HG03045 (cell line): ENCODE measurements at regions not wholly inside any gene's neighbourhood (a gene's known extent, or its start where the extent isn't known, plus 50 kb on each side); places are given as distances from the start of the nearest gene placed in this dataset.
"Not testable (repeated sequence)": the region's sequence is repeated elsewhere in the genome, so short reads cannot be mapped to it uniquely, and the experiment has no call there.

Experiments
- ATAC-seq: cut with Tn5 transposase; IDR thresholded peaks from one replicate; pipeline ENCODE4 v1.9.1; 2021; ENCODE audit warnings: mild to moderate bottlenecking, moderate library complexity; ENCODE audit not compliant: unreplicated experiment

DNA sequence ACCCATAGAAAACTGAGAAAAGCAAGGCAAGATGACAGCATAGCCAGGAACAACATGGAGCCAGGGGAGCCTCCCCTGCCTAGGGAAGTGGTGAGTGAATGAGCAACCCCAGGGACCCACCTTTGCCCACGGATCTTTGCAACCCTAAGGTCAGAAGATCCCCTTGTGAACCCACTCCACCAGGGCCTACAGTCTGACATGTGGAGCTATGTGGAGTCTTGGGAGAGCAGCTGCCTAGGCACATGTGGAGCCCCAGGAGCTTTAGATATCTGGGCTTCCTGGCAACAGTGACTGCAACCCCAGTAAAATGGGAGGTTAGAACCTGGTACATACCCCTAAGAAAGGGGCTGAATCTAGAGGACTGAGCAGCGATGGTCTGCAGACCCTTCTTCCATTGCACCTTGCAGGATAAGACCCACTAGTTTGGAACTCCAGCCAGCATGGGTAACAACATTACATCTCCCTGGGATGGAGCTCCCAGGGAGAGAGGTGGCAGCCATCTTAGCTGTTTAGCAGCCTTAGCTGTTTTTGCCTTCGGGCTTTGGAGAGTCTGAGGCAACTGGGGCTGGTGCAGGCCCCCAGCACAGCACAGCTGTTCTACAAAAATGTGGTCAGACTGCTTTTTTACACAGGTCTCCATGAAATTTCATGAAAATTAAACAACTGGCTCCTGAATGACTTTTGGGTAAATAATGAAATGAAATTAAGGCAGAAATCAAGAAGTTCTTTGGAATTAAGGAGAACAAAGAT lies 104.7 kb upstream of the TRIM2 start:
- ATAC-seq = no peak

DNA sequence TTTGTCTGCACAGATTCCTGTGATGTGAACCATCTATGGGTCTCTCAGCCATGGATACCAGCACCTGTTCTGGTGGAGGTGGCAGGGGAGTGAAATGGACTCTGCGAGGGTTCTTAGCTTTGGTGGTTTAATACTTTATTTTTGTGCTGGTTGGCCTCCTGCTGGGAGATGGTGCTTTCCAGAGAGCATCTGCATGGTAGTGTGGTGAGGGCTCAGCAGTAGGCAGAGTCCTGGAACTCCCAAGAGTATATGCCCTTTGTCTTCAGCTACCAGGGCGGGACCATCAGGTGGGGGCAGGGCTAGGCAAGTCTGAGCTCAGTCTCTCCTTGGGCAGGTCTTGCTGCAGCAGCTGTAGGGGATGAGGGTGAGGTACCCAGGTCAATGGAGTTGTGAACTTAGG lies 97.5 kb upstream of the TRIM2 start:
- ATAC-seq = not testable (repeated sequence)

DNA sequence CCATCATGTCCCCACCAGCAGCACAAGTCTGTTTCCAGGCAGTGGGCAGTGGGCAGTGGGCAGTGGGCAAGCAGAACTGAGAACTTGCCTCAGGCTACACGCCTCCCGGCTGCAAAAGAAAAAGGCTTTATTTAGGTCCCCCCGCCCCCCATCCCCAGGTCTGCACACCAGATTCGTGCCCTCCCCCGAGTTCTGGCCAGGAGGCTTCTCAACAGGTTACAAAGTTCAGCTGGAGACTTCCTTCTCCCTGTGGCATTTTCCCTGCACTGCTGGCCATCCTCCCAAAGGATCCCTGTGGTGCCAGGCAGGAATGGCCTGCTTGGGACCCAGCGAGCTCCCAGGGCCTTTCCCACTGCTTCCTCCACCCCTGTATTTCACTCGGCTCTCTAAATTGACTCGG lies 97.0 kb upstream of the TRIM2 start:
- no peak for ATAC-seq

DNA sequence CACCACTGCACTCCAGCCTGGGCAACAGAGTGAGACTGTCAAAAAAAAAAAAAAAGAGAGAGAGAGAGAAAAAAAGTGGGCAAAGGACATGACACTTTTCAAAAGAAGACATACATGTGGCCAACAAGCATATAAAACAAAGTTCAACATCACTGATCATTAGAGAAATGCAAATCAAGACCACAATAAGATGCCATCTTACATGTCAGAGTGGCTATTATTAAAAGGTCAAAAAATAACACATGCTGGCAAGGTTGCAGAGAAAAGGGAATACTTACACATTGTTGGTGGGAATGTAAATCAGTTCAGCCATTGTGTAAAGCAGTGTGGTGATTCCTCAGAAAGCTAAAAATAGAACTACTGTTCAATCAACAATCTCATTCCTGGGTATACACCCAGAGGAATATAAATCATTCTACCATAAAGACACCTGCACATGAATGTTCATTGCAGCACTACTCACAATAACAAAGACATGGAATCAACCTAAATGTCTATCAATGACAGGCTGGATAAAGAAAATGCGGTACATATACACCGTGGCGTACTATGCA lies 94.9 kb upstream of the TRIM2 start:
- no peak for ATAC-seq

DNA sequence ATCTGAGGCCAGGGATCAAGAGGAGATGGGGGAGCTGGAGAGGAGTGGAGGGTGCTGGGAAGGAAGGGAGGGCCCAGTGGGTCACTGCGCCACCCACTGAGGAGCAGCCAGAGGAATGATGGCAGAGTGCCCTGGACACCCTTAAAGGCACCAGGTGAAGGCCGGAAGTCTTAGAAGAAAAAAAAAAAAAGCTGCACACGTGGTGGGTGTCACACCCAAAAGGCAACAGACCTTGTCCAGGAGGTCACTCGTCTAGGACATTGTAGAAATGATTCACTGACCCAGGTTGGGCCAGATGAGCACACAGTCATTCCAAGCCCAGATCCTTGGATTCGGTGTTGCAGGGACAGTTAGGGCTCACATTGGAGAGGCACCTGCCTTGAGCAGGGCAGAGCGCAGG lies 93.5 kb upstream of the TRIM2 start:
- no peak for ATAC-seq

DNA sequence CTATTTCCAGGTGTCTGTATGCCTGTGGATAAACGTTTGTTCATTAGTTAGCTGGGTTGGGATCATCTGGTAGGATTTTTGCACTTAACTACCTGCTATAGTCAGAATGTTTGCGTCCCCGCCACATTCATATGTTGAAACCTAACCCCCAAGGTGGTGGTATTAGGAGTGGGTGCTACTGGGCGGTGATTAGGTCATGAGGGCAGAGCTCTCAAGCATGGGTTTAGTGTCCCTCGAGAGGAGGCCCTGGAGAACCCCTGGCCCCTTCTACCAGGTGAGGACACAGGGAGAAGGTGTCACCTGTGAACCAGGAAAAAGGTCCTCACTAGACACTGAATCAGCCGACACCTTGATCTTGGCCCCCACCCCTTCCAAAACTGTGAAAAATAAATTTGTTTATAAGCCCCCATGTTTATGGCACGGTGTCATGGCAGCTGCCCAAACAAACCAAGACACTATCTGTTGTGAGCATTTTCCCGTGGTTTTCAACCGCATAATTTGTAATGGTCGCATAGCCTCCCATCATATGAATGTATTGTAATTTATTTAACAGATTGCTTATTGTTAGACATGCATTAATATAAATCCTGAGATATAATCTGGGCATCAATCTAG lies 92.7 kb upstream of the TRIM2 start:
- ATAC-seq = no peak

DNA sequence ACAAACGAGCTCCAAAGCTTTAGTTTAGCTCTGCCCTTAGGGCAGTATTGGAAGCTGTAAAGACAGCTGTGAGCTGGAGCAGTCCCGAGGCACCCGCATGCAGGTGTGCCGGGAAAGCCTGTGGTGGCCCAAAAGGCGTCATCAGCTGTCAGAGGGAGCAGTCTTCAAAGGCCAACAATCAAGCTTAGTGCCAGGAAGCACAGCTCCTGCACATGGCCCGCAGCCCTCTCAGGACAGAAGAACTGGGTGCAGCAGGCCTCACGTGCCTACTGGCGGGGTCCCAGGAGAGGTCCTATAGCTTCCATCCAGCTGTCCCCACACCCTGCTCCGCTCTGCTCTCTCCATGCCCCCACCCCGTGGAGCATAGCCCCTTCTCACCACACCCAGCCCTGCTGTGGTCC lies 92.2 kb upstream of the TRIM2 start:
- no peak for ATAC-seq

DNA sequence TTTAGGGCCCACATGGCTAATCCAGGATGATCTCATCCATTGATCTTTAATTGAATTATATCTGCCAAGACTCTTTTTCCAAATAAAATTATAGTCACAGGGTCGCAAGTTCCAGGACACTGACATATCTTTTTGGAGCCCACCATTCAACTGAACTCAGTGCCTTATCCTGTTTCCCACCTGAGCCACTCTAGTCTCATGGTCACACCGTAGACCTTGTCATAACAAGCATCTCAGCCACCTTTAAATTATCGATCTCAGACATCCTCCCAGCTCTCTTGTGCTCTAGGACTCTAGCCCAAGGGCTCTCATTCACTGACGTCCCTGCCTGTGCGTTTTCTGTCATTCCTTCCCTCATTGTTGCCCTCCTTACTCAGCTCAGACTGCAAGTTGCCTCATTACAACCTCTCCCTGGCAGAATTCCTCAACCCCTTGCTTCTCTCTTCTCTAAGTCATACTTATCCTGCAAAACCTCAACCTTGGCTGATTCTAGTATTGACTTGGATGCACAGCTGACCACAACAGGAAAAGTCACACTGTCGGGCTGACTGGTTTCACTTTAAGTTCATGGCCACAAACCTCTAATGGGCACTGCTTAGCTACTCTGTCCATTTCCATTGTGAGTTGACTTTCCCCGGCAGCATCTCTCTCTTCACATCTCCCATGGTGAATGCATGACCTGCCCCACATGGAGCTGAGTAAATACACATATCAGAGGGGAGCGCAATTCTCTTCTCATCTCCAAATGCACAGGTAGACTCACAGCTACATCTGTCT lies 91.0 kb upstream of the TRIM2 start:
- ATAC-seq = no peak

DNA sequence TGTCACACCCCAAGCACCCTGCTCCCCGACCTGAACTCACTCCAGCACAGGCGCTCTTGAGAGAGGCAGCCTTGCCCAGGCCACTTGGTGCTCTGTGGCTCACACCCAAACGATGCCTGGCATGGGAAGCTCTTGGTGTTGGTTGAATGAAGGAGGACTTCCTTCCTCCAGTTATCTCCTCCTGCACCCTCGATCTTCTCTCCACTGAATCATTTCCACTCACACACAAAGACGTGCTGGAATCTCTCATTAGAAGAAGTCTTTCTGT lies 90.5 kb upstream of the TRIM2 start:
- no peak for ATAC-seq

DNA sequence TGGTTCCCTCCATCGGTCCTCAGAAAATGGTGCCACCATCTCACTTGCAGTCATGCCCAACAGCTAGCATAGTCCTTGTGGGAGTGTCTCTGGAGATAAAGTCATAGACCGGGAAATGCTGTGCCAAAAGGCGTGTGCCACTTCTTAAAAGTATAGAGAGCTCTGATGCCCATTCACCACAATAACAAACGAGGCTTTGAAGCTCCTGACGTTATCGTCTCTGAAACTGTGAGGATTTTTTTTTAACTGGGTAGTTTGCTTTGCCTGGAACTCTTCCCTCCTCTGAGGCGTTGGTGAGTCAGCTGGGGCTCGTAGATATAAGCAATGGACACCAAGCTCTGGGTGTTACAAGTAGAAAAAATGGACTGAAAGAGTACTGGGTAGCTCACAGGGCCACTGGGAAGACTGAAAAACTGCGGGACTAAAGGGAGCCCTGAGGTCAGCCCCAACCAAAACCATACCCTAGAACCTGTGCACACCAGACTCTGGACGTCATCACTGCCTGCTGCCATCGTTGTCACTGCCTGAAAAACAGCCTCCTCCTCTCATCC lies 89.4 kb upstream of the TRIM2 start:
- no peak for ATAC-seq

DNA sequence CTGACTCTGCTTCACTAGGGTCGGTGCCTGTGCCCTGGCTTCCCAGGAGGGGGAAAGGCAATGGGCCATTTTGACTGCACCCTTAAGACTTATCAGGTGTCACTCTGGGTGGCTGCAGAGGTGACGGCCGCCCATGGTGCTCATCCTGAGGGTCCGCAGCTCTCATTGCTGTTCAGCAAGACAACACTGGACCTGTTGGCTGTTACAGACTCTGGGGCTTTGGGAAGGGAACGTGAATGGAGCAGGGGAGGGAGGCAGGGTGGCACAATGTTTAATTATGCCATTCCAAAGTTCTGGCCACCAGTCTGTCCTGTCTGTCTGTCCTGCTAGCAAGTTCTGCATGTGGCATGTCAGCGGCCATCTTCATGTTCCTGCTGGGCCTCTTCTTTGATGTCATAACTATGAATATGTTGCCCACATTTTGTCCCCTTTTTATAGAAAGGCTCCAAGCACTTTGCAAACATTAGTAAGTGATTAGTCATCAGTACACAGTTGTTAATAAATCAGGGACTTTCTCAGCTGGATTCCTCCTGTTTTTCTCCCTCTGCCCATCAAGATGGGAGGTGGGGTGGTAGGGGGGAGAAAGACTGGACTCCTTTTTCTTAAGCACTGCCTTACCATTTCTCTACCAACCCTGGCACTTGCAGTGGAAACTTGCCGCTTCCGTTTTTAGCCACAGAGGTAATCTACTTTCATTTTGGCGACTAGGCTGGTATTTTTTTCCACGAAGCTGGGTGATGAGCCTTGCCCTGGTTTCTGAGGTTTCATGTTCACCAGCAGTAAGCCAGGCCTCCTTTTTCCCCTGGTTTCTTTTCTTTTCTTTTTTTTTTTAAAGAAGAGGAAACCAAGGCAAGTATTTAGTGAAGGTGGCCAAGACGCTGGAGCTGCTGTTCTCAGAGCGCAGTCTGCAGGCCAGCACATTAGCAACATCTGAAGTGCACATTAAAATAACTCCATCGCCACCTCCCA lies 88.6 kb upstream of the TRIM2 start:
- peak; percentile 76 for ATAC-seq

DNA sequence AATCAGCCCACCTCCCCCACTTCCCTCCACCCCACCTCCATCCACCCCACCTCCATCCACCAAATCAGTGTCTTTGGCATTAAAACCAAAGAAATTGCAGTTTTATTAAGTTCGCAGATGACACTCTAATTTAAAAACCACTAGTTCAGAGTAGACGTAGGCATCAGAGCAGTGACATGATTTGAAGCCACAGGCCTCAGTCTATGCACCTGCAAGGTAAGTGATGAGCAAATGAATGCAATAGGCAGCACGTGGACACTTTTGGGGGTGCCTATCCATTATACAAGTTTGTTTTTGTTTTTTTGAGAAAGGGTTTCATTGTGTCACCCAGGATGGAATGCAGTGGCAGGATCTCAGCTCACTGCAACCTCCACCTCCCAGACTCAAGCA lies 88.0 kb upstream of the TRIM2 start:
- no peak for ATAC-seq

DNA sequence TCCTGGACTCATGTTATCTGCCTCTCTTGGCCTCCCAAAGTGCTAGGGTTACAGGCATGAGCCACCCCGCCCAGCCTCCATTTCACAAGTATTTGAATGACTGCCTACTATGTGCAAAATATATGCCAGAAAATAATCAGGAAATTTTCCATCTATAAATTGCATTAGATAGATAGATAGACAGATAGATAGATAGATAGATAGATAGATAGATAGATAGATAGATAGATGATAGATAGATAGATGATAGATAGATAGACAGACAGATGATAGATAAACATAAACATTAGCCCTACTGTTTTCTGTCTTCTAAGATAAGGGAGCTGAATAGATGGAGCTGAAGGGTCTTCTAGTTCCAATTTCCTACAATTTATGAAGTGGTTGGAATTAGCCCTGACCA lies 87.4 kb upstream of the TRIM2 start:
- ATAC-seq = no peak

DNA sequence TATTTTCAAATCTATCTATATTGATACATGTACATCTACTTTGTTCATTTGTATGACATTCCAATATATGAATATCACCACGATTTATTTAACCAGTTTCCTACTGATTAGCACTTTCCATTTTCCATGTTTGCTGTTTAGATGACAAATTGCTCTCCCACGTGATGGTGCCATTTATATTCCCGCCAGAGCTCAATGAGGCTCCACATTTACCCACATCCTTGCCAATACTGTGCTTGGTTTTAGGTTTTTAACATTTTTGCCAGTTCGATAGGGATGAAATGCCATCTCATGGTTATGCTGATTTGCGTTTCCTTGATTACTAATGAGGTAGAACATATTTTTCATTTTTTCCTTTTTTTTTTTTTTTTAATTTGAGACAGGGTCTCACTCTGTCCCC lies 86.7 kb upstream of the TRIM2 start:
- ATAC-seq = no peak

DNA sequence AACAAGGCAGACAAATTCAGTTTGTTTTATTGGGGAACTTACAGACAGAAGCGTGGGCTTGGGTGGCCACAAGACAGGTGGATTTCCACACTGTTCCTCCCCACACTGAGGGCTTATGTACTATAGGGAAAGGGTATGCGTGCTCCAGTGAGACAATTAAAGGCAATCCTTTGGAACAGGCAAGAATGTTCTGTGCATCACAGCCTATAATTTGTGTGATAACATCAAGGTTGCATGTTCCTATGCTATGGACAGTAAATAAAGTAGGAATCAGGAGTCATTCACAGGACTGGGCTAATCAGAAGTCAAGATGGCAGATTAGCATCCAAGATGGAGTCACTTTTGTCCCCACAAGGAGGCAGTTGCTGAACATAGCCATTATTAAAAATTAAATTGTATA lies 84.6 kb upstream of the TRIM2 start:
- ATAC-seq = no peak

DNA sequence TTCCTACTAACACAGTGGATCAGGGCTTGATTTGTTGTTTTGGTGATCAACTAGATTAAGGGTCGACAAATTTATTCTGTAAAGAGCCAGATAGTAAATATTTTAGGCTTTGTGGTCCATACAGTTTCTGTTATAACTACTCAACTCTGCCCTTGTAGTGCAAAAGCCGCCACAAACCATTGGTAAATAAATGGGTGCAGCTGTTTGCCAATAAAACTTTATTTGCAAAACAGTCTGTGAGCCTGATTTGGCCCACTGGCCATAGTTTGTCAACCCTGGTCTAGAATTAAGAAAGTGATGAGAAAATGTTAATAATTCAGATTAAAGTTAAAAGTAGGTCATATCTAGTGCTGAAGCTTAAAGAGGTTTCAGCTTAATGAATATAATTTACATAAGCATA lies 84.0 kb upstream of the TRIM2 start:
- ATAC-seq = no peak

DNA sequence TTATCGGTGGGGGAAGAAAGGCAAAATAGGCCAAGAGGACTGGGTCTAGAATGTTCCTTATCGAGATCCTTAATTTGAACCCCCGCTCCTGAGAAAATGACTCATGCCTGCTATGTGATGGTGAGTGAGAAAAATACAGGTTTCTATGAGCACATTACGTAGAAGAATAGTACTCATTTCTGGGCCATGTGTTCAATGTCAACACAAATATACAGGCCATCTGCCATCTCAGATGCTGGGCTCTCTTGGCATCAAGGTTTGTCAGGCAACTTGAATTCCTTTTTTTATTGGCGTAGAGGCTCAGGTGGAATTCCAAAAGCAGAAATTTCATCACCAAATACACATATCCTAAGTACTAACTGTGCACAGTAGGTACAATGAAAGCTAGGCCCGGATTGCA lies 81.4 kb upstream of the TRIM2 start:
- ATAC-seq = no peak

DNA sequence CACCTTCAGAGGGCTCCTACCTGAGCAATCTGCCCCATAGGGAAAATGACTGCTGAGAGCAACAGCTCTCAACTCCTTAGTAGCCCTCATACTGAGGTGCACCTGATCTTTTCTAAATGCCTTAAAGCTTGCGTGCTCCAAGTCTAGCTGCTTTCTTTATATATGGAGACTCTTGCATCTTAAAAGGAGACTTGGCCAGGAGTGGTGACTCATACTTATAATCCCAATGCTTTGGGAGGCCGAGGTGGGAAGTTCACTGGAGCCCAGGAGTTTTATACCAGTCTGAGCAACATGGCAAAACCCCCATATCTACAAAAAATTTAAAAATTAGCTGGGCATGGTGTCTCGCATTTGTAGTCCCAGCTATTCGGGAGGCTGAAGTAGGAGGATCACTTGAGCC lies 78.1 kb upstream of the TRIM2 start:
- ATAC-seq = no peak

DNA sequence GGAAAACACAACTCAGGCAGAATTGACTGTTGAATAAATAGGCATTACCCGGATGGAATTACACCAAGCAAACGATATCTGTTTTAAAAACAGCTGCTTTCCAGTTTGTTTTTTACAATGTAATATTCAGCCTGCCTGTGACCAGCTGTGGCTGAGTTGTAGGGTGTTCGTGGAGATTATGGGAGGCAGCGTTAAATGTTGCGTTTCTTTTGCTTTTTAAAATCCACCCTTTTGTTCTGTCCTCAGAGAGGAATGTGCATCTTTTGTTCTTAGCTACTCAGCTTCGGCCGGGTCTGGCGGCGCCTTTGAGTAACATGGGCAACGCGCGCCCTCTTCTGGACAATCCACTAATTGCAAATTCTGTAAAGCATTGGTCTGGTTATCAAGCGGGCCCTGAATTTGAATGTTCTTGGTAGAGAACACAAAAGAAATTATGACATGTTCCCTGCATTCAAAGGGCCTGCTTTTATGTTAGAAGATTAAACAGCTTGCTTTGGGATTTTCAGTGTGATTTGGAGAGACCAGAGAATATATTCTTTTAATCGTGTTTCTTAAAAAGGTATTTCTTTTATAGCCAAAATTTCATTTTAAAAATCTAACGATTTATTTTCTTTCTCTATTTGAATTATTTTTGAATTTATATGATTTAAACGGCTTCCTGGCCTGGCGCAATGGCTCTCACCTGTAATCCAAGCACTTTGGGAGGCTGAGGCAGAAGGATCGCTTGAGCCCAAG lies 76.3 kb upstream of the TRIM2 start:
- no peak for ATAC-seq

DNA sequence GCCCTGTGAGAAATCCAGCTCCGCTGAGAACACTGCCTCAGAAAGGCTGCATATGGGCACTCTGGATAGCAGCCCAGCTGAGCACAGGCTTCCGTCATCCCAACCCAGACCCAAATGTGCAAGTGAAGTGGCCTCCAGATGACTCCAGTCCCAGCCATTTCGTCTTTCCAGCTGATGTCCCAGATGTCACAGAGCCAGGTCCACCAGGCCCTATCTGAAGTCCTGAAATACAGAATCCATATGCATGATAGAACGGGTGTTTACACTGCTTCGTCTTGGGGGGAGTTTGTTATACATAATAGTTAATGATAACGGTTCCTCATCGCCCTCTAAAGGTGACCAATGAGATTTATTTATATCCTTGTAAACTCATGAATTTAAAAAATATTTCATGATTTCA lies 72.6 kb upstream of the TRIM2 start:
- no peak for ATAC-seq
